ENCODE measurements at regions not wholly inside any gene's neighbourhood (a gene's known extent, or its start where the extent isn't known, plus 50 kb on each side); places are given as distances from the start of the nearest gene placed in this dataset.
"Not testable (repeated sequence)": the region's sequence is repeated elsewhere in the genome, so short reads cannot be mapped to it uniquely, and the experiment has no call there.

DNA sequence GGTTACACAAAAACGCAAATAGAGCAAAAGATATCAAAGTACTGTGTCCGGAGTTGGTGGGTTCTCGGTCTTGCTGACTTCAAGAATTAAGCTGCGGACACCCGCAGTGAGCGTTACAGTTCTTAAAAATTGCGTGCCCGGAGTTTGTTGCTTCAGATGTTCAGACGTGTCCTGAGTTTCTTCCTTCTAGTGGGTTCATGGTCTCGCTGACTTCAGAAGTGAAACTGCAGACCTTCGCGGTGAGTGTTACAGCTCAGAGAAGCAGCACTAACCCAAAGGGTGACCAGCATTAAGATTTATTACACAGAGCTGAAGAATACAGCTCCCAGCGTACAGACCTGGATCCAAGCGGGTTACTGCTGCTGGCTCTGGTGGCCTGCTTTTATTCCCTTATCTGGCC, 125.7 kb upstream of the TWIST2 start:
- no peak for DNase-seq (ENCODE audit: low read depth in 3 of 3)

DNA sequence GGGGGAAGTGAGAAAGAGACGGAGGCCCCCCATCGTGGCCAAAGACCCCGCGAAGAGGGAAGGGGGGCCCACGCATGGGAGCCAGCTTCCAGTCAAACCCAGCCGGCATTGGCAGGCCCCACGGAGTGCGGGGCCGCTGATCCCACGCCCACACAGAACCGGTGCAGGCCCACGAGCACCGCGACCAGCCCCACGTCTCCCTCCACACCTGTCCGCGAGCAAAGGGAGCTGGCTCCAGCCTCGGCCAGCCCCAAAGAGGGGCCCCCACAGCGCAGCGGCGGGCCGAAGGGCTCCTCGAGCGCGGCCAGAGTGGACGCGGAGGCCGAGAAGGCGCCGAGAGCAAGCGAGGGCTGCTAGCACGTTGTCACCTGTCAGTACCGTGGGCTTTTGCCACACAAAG, 125.0 kb upstream of the TWIST2 start:
- no peak for DNase-seq (ENCODE audit: low read depth in 3 of 3)

DNA sequence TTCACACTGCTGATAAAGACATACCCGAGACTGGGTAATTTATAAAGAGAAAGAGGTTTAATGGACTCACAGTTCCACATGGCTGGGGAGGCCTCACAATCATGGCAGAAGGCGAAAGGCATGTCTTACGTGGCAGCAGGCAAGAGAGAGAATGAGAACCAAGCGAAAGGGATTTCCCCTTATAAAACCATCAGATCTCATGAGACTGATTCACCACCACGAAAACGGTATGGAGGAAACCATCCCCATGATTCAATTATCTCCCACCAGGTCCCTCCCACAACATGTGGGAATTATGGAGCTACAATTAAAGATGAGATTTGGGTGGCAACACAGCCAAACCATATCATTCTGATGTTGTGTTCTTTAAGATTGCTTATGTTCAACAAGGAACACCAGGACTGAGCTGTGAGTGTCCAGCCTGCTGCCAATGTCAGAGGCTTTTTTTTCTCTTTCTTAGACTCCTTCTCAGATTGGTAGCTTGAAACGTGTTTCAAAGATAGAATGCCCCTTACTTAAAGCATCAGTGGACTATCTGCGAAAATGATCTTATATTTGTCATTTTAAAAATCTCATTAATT, 124.1 kb upstream of the TWIST2 start:
- not testable (repeated sequence) for DNase-seq (ENCODE audit: low read depth in 3 of 3)

DNA sequence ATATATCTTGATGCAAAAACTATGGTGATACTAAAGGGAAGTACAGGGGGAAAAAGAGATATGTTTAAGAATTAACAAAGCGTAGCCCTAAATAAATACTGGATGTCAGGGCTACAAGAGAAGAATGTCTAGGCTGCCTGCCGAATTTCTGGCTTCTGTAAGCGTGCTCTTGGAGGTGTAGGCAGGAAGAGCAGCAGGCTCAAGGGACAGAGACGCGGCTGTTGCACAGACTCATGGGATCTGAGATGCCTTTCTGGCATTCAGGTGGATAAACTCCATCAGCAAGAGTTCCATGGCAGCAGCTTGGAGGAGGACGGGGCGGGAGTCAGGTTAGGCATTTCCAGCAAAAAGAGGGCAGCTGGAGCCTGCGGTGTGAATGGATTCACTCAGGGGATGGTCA, 123.2 kb upstream of the TWIST2 start:
- DNase-seq (ENCODE audit: low read depth in 3 of 3): no peak

DNA sequence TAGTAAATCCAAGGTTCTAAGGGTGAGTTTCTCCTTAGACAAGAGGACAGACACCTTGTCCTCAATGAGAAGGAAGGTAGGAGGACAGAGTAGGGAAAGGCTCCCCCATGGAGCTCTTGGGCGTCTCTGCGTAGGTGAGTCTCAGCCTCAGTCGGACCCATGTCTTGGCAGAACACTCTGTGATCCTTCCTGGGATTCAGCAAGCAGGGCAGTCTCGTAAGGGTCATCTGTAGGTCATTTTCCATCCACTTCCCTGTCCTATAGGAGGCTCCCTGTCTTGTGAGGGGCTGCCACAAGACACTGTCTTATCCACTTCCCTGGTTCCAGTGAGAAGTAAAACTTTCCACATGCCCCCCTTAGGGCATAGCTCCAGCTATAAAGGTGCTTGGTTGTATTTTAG, 122.6 kb upstream of the TWIST2 start:
- no peak for DNase-seq (ENCODE audit: low read depth in 3 of 3)

DNA sequence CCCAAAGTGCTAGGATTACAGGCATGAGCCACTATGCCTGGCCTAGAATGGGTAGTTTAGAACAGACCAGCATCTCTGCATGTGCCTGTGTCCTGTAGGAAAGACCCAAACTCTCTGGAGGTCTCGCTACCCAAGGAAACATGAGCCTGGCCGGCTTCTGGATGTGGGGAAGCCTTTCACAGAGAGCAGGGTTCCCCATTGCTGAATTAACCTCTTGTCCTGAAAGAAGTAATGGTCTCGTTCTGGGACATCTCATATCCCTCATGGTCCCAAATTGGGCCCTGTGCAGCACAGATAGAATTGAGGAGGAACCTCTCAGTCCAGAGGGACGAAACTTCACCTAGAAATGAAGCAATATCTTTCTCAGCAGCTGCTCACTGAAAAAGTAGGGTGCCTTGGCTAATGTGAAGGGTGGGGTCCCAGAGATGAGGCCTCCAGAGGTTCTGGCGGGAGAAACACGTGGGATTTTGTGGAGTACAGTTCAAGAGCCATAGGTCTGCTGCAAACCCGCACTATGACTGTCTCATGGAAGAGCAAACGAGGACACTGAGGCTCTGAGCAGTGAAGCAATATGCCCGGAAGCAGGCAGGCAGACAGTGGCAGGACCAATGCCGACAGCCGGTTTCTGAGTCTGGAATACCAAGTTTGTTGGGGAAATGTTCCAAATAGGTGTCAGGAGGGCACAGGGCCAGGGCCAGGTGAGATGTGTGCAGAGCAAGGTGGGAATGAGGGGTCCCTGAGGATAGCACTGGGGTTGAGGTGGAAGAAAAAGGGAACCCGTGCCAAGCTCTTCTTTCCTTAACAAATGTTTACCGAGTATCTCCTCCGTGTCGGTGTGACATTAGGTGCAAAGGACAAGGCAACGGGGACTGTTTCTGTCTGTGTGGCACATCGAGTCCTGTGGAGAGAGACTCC, 121.0 kb upstream of the TWIST2 start:
- DNase-seq (ENCODE audit: low read depth in 3 of 3): no peak

DNA sequence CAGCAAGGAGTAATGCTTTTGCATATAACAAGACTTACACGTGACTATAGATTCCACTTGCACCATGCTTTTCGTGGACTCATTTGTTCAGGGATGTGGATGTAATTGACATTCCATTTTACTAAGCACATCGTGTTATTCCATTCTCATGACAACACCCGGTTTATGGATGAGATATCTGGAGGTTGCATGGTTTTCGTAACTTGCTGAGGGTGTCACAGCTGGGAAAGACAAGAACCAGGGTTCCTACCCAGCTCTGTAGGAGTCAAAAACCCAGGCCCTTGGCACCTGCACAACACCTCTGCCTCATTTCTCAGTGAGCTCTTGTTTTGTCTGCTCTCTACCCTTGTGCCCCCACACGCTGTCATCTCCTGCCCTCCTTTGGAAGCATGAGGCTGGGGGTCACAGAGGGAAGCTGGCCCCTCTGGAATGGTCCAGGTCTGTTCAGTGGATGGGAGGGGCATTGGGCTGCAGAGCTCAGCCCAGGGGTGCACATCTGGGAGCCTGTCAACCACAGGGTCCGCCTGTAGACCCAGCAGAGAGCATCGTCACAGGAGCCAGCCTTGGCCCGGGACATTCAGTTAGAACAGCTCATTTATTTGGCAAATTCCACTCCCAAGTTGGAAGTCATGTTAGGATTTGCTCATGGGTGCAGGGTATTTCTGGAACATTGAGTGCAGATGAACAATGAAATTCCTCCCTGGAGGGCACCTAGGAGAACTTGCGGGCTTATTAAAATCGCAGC, 120.1 kb upstream of the TWIST2 start:
- DNase-seq (ENCODE audit: low read depth in 3 of 3): no peak

DNA sequence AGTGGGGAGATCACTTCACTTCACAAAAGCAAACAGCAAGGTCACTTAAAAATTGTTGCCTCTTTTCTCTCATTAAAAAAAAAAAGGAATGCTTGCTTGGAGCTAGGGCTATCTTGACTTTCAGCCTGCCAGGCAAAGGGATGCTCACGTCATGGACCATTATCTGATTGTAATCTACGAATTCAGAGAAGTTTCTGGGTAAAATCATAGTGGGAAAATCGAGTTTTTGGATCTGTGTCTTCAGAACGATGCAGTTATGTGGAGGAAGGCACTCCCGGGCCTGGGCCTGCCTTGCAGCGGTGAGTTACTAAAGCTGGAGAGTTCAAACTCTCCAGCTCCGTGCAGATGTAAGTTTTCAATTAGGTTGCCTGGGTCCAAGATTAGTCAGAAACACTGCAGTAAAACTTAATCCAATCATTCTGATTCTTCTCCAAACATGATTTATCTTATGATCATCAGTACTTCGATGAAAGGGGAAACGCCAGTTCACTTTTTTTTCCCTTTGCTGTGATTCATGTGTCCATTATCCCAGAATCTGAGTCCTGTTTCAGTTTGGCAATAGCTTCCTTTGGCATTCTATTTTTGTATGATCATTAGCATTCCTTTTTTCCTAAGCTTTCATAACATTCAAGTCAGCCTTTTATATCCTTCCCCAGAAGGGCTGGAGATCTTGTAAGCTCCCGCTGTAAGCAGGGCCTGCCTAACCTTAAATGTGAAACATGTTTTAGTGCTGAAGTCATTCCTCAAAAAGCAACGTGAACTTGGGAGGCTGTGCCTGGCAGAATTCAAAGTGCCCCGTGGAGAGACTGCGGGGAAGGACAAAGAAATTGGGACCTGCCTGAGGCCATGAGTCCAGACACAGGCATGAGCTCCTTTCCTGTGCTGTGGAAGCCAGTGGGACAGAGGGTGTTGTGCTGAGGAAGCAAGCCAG, 119.3 kb upstream of the TWIST2 start:
- no peak for DNase-seq (ENCODE audit: low read depth in 3 of 3)

DNA sequence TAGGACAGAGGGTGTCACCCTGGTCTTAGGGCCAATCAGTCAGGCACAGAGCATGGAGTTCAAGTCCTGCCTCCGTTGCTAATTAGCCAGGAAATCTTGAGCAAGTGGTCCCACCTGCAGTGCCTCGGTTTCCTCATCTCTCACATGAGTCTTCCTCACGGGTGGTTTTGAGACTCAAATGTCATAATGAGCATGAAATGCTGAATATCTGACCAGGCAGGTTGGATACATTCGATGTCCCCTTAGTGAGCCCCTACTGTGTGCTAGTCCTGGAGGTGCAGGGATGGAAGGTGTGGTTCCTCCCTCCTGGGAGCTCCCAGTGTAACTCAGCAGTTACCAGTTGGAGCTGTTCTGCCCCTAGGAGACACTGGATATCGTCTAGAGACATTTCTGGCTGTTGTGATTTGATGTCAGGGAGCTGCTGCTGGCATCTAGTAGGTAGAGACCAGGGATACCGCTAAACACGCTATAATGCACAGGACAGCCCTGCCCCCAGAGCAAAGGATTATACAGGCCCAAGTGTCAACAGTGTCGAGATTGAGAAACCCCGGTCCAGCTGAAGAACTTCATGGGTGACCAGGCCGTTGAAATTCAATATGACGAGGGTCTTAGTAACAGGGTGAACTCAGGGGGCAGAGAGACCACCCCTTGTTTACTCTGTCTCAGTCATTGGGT, 118.5 kb upstream of the TWIST2 start:
- no peak for DNase-seq (ENCODE audit: low read depth in 3 of 3)

DNA sequence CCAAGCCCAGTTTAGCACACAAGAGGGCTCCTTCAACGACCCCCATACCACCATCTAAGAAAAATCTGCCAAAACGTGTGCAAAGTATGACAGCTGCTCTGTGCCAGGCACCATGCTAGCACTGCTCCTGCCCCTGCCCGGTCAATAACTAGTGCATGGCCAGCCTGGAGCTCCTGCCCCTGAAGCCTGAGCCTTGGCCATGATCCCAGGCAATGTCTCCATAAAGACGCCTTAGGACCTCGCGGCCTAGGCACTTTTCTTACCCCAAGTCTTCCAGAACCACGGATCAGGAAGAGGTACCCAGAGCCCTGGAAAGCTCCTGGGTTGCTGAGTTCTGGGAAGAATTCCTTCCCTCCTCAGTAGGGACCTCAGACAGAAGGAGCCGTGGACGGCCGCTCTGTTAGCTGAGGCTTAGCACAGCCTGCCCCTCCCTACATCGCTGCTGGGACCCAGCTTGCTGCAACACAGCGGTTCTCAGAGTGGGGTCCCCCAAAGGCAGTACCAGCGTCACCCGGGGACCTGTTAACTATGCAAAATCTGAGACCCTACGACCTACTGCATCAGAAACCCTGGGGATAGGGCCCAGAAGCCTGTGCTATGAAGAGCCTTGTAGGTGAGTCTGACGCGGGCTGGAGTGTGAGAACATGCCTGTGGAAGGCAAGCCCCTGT, 117.8 kb upstream of the TWIST2 start:
- no peak for DNase-seq (ENCODE audit: low read depth in 3 of 3)

DNA sequence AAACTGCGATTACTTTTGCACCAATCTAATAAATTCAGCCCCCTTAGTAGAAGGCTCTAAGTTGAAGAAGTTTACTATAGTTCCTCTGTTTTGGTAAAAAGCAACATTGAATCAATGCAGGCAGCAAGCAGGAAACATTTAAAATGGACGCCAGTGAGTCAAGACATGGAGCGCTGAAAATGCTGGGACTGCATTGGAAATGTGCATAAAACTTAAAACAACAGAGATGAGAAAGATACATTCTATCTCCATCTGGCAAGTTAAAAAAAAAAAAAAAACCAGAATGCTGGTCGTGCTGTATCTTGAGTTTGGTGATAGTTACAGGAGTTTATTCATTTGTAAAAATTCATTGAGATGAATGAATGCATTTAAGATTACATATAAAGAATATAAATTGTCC, 117.0 kb upstream of the TWIST2 start:
- no peak for DNase-seq (ENCODE audit: low read depth in 3 of 3)

DNA sequence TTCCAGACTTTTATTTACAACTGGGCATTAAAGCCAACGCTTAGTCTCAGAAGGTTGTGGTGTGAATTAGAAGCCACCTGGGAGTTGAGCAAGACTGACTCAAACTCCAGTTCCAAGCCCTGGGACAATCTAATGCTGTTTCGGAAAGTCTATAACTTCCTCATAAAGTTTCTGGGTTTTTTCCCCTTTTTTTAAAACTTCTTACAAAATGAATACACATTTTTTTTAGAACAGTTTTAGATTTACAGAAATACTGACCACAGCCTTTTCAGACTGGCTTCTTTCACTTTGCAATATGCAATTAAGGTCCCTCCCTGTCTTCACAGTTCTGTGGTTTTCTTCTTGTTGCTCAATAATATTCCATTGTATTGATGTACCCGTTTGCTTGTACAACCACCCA, 115.9 kb upstream of the TWIST2 start:
- DNase-seq (ENCODE audit: low read depth in 3 of 3): no peak

DNA sequence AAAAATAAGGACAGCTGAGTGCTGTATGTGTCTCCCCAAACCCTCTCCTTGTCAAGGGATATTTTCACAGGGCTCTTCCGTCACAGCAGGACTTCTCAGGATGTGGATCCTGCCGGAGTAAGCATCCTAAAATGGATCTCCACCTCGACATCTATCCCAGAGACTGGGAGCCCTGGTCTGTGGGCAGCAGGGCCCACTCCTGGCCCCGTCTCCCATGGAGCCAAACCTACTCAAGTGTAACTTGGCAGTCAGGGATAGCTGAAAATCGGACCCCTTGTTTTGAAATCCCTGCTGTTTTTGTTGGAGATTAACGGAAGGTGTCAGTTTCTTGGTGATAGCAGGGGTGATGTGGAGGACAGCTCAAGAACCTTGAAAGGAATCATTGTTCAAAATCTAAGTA, 109.0 kb upstream of the TWIST2 start:
- DNase-seq (ENCODE audit: low read depth in 3 of 3): no peak

DNA sequence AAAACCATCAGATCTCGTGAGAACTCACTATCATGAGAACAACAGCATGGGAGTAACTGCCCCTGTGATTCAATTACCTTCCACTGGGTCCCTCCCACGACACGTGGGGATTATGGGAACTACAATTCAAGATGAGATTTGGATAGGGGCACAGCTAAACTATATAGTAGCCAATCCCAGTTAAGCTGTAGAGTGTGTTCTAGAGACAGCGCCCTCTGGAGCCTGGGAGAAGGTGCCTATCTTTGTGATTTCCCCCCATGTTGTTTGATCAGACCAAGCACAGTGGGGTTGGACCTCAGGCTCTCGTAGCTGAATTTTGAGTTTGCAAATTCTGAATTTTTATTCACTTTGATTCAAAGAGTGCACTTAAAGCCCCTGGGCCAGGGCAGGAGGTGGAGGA, 108.2 kb upstream of the TWIST2 start:
- DNase-seq (ENCODE audit: low read depth in 3 of 3): no peak

DNA sequence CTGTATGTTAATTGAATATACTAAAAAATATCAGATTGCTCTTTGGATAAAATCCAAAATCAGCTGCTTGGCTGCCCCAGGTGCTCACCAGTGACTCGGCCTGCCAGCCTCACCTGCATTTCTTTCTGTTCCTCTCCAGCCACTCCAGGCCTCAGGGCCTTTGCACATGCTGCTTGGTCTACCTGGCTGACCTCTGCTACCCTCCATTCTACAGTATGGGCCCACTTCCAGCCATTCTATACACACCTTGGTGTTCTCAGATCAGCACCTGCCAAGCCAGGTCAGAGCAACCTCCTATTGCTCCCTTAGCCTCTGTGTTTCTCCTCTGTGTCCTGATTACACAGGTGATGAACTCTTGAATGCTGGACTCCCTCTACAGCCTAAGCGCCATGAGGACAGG, 106.6 kb upstream of the TWIST2 start:
- no peak for DNase-seq (ENCODE audit: low read depth in 3 of 3)

DNA sequence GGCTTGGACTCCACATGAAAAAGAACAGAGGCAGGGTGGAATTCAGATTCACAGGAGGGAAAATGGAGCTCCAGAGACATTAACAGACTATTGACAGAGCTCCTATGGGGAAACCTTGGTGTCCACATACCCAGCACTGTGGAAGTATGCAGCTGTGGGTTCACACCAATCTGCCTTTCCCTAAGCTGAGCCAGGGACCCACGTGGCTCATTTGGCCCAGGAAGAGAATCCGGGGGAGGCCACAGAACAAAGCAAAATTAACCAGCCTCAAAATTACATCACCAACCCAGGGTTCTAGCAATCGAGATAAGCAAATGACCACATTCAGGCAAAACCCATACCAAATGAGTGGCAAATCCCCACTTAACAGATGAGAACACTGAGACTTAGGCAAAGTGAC, 105.8 kb upstream of the TWIST2 start:
- no peak for DNase-seq (ENCODE audit: low read depth in 3 of 3)

DNA sequence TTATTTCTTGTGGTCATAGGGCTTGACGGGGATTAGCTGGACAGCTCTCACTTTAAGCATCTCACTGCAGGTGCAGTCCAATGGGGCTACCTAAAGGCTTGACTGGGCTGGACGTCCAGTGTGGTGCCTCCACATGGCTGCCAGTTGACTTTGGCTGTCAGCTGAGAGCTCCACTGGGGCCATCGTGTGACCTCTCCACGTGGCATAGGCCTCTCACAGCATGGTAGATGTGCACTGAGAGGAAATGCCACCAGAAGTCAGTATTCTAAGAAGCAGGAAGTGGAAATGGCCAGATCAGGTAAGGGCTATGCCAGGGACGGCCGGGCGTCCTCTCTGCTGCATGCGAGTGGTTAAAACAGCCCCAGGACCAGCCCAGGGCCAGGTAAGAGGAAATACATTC, 105.2 kb upstream of the TWIST2 start:
- DNase-seq (ENCODE audit: low read depth in 3 of 3): no peak

DNA sequence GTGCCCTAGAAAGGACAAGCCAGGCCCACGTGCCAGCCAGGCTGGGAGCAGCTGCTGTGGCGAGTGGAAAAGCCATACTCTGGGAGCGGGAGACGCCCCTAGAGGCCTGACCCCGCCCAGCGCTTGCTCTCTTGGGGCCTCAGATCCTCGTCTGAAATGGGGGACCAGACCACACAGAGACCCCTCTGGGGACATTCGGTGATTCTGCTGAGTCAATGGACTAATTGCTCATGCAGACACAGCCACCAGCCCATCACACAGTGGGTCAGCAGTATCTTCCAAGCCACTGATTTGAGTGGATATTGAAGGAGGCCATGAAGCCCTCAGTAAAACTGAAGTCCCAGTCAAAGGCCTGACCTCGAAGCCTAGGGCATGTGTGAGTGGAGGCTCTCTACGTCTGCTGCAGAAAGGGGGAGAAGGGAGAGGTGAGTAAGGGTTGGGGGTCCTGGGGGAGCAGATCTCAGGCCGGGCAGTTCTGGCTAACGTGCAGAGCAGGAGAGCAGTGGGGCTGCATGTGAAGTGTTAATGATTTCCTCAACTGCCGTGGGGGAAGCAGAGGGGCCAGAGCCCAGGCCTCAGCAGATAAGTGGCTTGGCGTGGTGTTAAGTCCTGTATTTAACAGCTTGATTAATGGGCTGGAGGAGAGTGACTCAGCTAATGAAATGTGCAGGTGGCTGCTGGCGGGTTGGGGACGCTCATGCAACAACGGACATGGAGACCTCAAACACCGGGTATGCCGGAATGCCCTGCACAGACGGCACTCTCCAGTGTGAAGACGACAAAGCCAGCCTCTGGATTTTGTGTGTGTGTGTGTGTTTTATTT, 104.4 kb upstream of the TWIST2 start:
- no peak for DNase-seq (ENCODE audit: low read depth in 3 of 3)

DNA sequence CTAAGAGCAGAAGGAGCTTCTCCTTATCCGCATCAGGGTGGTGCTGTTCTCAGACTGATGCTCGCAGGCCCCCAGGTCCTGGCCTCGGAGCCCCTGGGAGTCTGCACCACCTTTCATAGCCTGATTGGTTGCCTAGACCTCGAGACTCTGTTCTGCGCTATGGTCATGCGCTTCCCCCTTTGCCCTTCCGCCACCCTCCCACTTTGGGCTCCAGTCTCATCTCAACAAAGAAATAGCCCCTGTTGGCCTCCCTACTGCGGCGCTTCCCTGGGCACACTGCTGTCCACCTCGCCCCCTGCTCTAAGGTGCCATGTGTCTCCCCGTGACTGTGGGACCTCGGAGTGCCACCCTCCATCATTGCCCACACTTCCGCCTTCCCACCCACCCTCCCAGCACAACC, 102.9 kb upstream of the TWIST2 start:
- no peak for DNase-seq (ENCODE audit: low read depth in 3 of 3)

DNA sequence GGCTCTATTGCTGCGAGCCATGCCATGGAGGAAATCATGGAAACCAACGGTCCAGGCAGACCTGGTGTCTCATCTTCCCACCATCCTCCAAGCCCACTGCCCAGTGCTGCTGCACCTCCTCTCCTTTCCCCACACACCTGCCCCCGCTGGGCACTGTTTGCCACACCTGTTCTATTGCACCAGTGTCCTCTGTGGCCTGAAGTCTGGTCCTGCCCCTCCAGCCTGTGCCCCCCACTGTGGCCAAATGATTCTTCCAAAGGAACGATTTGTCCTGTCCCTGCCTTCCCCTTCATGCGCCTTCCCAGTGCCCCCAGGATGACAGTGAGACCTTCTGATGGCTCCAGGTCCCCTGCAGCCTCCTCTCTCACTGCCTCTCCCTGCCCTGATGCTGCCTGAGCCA, 101.9 kb upstream of the TWIST2 start:
- no peak for DNase-seq (ENCODE audit: low read depth in 3 of 3)
